ENCODE measurements at regions not wholly inside any gene's neighbourhood (a gene's known extent, or its start where the extent isn't known, plus 50 kb on each side); places are given as distances from the start of the nearest gene placed in this dataset.

GRCh38 chr1:87219626-87220025 is 109.1 kb upstream of the LMO4 start:
- CTCF ChIA-PET: interaction anchor here (0.9 to 1.3 kb wide), 2 partner anchors 9 to 24 kb away, joined by 3 read pairs; no protein-coding TSS in a partner anchor
- no peak for DNase-seq (ENCODE audit: extremely low spot score)
- POLR2A ChIA-PET: no interaction called here
- no peak for TF ChIP-seq CTCF (IDR thresholded peaks at IDR 0.05; ENCODE audit: control extremely low read depth, extremely low read depth, low read depth, missing control alignments)

DNA sequence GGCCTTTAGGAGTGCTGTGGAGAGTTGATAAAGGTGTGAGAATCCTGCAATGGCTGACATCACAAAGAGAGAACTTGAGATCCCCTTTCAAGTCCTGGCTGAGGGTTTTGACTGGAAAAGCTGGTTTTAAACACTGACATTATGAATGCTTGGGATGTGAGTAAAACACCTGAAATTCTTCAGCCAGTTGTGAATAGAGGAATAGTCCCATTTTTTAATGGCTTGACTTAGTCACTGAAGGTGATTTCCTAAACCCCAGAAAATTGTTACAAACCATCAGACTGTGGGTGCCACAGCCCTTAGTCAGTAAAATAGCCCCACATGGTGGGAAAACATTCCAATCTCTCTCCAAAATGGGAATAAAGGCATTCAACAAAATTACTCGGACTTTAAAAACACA is 107.7 kb upstream of the LMO4 start:
- no peak for DNase-seq (ENCODE audit: extremely low spot score)
- TF ChIP-seq CTCF (IDR thresholded peaks at IDR 0.05; ENCODE audit: control extremely low read depth, extremely low read depth, low read depth, missing control alignments): no peak
- ChIA-PET CTCF (no interaction called here), POLR2A (no interaction called here)

- DNase-seq (ENCODE audit: extremely low spot score): no peak
- ChIA-PET CTCF (interaction anchor here (1.0 kb wide), 1 partner anchor 68 kb away, joined by 3 read pairs; no protein-coding TSS in a partner anchor), POLR2A (no interaction called here)
- TF ChIP-seq CTCF (IDR thresholded peaks at IDR 0.05; ENCODE audit: control extremely low read depth, extremely low read depth, low read depth, missing control alignments): no peak
Observed at GRCh38 chr1:87224201-87224600, 104.5 kb upstream of the LMO4 start.

GRCh38 chr1:87225171-87225570 is 103.5 kb upstream of the LMO4 start:
- DNase-seq (ENCODE audit: extremely low spot score): no peak
- ChIA-PET CTCF (no interaction called here), POLR2A (no interaction called here)
- TF ChIP-seq CTCF (IDR thresholded peaks at IDR 0.05; ENCODE audit: control extremely low read depth, extremely low read depth, low read depth, missing control alignments): no peak

DNA sequence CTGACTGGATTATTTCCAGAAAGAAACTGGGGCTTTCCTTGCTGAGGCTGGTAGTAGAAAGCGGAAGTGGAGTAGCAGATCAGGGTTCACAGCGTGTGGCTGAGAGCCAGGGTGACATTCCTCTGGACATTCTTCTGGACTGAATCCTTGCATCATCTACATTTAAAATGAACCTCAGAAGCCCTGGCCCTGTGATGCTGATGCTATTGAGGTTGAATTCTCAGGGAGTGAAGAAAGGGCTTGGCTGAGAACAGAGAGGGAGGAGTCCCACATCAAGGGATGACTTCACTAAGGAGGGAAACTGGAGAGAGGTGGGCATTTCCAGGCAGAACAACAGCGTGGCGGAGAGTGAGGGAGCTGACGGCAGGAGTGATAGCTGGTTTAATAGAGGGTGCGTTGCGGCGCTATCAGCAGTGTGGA is 102.3 kb upstream of the LMO4 start:
- POLR2A ChIA-PET: no interaction called here
- CTCF ChIA-PET: no interaction called here
- no peak for TF ChIP-seq CTCF (IDR thresholded peaks at IDR 0.05; ENCODE audit: control extremely low read depth, extremely low read depth, low read depth, missing control alignments)
- DNase-seq (ENCODE audit: extremely low spot score): no peak

GRCh38 chr1:87227651-87228050 is 101.0 kb upstream of the LMO4 start:
- ChIA-PET POLR2A (no interaction called here), CTCF (no interaction called here)
- DNase-seq (ENCODE audit: extremely low spot score): no peak
- no peak for TF ChIP-seq CTCF (IDR thresholded peaks at IDR 0.05; ENCODE audit: control extremely low read depth, extremely low read depth, low read depth, missing control alignments)

- TF ChIP-seq CTCF (IDR thresholded peaks at IDR 0.05; ENCODE audit: control extremely low read depth, extremely low read depth, low read depth, missing control alignments): no peak
- POLR2A ChIA-PET: no interaction called here
- CTCF ChIA-PET: interaction anchor here (0.6 to 1.3 kb wide), 2 partner anchors 63 to 1569 kb away, joined by 3 read pairs; no protein-coding TSS in a partner anchor
- DNase-seq (ENCODE audit: extremely low spot score): no peak
Observed at GRCh38 chr1:87230501-87230900, 98.2 kb upstream of the LMO4 start.

All from GM10248 (cell line).